Stimulated activated naive CD8-positive, alpha-beta T cell treated with anti-CD3 and anti-CD28 coated beads, Interleukin-15, amount 100 ng/mL, for 72 hours (primary cell): ENCODE measurements at regions not wholly inside any gene's neighbourhood (a gene's known extent, or its start where the extent isn't known, plus 50 kb on each side); places are given as distances from the start of the nearest gene placed in this dataset.

Experiments
- ATAC-seq: fragments of 150-1000 bp; cut with Tn5 transposase; 2 replicates; pipeline ENCODE4 v1.10.0; 2021; ENCODE audit warnings: mild to moderate bottlenecking, moderate library complexity
- DNase-seq, 2 donors: peaks; one replicate each; pipeline ENCODE4 v3.0.0; 2021 to 2022
- H3K27ac Mint-ChIP-seq, 2 donors: one replicate each; pipeline ENCODE4 v1.8.0; 2022; ENCODE audit warnings: mild to moderate bottlenecking in 2 of 2, mixed read lengths in 2 of 2, moderate library complexity in 2 of 2
- H3K27me3 Mint-ChIP-seq: one replicate; pipeline ENCODE4 v1.8.0; 2022; ENCODE audit warnings: mixed read lengths
- H3K4me1 Mint-ChIP-seq: one replicate; pipeline ENCODE4 v1.8.0; 2022; ENCODE audit warnings: mild to moderate bottlenecking, mixed read lengths
- H3K4me3 Mint-ChIP-seq, 2 donors: one replicate each; pipeline ENCODE4 v1.8.0; 2022; ENCODE audit warnings: mild to moderate bottlenecking in 2 of 2, mixed read lengths in 2 of 2, moderate library complexity in 1 of 2
- H3K9me3 Mint-ChIP-seq, 2 donors: one replicate each; pipeline ENCODE4 v1.8.0; 2022; ENCODE audit warnings: mixed read lengths in 2 of 2

DNA sequence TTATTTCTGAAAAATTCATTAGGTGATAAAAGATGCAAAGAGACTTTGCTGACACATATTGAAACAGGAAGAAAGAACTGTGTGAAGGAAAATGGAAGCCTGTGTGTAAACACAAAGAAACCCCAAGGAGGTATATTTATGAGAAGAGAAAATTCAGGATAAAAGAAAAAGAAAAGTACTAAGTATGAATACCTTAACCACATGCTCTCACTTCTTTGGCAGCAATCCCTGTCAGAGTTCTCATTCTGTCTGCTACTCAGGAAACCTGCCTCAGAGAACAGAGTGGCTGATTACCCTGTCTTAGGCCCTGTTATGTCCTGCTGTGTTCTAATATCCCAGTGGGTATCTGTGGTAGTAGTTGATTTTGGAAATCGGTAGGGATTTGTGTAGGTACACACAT lies 457.9 kb downstream of the TBC1D32 start:
- ATAC-seq, result no peak
- no peaks in the 10 kb centered on the region for H3K4me1 Mint-ChIP-seq
- H3K27me3 Mint-ChIP-seq, result no peaks in the 10 kb centered on the region
- DNase-seq, result no peak
- H3K4me3 Mint-ChIP-seq, result no peak overlapping the region
- H3K27ac Mint-ChIP-seq, result no peak overlapping the region
- peaks cover 0 to 5% of the 10 kb centered on the region in 2 donors for H3K9me3 Mint-ChIP-seq

DNA sequence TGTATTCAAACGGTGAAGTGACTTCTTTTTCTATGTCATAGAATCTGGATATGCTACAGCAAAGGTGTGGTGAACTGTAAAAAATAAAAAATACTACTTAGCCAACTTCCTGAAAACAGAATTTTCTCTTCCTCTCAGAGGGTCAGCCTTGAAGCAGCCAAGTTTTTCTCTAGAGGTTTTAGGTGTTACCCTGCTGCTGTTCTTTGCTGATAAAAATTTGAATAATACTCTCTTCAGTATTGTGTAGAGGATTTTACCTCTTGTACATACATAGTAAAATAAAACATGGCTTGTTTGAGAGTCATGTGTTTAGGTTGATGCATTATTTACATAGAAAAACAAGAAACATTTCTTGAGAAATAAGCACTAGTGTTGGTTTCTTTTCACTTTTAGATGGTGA lies 458.4 kb downstream of the TBC1D32 start:
- DNase-seq (no peak), ATAC-seq (no peak)
- H3K27ac Mint-ChIP-seq, result no peak overlapping the region
- H3K4me3 Mint-ChIP-seq, result no peak overlapping the region
- no peaks in the 10 kb centered on the region for H3K4me1 Mint-ChIP-seq
- no peaks in the 10 kb centered on the region for H3K27me3 Mint-ChIP-seq
- peaks cover 0 to 5% of the 10 kb centered on the region in 2 donors for H3K9me3 Mint-ChIP-seq

DNA sequence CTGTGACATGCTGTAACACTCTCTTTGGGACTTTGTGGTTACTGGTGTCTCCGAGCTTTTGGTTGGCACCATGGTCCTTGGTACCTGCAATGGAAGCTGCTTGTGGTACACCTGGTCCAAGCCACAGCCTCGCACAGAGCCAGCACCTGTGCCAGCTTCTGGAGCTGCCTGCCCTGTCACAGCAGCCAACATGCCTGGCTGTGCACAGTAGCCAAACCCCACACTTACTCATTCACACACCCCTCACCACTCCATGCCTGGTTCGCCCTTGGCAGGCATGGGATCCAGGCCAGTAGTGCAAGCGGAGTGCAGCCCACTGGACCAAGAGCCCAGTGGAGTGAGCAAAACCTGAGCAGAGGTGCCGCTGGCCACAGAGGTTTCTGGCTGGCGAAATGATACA lies 459.9 kb downstream of the TBC1D32 start:
- ATAC-seq (no peak), DNase-seq (no peak)
- Mint-ChIP-seq H3K27ac (no peak overlapping the region), H3K27me3 (no peaks in the 10 kb centered on the region), H3K4me1 (no peaks in the 10 kb centered on the region), H3K9me3 (peaks cover 0 to 5% of the 10 kb centered on the region in 2 donors), H3K4me3 (no peak overlapping the region)

DNA sequence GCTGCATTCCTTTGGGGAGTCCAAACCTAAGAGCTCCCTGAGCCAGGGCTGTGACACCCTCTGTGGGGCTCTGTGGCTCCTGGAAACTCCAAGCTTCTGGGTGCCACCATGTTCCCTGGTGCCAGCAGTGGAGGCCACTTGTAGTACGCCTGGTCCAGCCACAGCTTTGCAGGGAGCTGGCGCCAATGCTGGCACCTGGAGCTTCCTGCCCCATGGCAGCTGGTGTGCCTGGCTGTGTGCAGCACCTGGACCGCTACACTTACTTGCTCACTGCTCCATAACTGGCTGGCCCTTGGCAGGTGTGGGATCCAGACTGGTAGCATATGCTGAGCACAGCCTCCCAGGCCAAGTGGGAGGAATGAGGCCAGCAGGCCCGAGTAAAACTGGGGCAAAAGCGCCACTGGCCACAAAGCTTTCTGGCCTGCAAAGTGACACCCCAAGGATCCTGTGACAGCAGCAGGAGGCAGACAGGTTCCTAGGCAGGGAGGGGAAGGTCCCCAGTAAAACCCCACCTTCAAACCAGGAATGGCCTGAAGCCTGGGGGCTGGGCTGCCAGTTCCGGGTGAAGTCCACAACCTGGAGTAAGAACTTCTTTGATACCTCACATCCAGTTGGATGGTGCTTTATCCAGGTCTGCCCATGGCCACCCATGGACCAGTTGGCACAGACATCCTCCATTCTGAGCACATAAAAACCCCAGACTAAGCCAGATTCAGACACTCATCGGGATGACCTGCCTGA lies 461.0 kb downstream of the TBC1D32 start:
- H3K27ac Mint-ChIP-seq, result no peak overlapping the region
- no peaks in the 10 kb centered on the region for H3K4me1 Mint-ChIP-seq
- no peak for DNase-seq
- no peak for ATAC-seq
- peaks cover 0 to 5% of the 10 kb centered on the region in 2 donors for H3K9me3 Mint-ChIP-seq
- H3K27me3 Mint-ChIP-seq, result no peaks in the 10 kb centered on the region
- no peak overlapping the region for H3K4me3 Mint-ChIP-seq

DNA sequence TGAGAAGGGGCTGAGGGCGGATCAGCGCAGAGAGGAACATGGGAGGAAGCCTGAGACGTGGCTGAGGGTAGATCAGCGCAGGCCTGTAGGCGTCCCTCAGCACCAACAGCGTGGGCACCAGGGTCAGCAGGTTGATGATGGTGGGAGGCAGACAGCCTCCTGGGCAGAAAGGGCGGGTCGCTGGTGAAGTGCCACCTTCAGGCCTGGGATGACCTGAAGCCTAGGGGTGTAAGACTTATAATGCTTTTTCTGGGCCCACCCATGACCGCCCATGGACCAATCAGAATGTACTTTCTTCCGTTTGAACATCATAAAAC lies 462.1 kb downstream of the TBC1D32 start:
- Mint-ChIP-seq H3K4me3 (no peak overlapping the region), H3K4me1 (no peaks in the 10 kb centered on the region), H3K9me3 (no peaks in the 10 kb centered on the region), H3K27ac (no peak overlapping the region), H3K27me3 (no peaks in the 10 kb centered on the region)
- ATAC-seq (no peak), DNase-seq (no peak)

DNA sequence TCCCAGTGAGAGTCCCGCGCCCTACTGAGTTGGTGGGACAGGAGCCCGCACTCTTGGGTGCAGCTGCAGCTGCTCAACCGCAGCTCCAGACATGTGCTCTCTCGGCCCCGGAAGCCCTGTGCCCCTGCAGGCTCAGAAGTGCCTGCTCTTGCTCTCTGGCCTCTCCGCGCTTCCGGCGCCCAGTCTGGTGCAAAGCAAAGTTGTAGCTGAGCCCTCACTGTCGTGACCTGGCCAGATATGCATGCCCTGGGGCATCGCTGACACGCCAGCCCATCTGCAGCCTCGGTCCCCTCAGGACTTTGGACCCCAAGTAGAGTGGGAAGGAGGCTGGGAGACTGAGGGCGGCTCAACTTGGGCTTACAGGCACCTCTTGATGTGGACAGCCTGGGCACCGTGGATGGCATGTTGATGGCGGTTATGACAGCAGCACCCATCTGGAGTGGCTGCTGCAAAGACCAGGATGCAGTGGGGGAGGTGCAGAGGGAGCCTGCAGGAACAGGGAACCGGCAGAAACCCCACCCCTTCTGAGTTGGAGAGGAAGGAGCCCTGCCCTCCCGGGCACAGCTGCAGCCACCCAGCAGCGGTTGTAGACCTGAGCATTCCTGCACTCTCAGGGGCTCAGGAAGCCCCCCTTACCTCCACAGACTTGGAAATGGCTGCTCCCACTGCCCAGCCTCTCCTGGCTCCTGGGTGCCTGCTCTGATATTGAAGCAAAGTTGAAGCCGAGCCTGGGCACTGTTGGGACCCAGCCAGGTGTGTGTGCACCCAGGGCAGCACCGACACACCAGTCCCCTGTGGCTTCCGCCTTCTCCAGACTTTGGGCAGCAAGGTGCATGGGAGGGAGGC lies 462.6 kb downstream of the TBC1D32 start:
- H3K4me1 Mint-ChIP-seq, result no peaks in the 10 kb centered on the region
- peak; percentile 40 for ATAC-seq
- no peak overlapping the region for H3K4me3 Mint-ChIP-seq
- no peak for DNase-seq
- H3K27me3 Mint-ChIP-seq, result no peaks in the 10 kb centered on the region
- no peak overlapping the region for H3K27ac Mint-ChIP-seq
- no peaks in the 10 kb centered on the region for H3K9me3 Mint-ChIP-seq

DNA sequence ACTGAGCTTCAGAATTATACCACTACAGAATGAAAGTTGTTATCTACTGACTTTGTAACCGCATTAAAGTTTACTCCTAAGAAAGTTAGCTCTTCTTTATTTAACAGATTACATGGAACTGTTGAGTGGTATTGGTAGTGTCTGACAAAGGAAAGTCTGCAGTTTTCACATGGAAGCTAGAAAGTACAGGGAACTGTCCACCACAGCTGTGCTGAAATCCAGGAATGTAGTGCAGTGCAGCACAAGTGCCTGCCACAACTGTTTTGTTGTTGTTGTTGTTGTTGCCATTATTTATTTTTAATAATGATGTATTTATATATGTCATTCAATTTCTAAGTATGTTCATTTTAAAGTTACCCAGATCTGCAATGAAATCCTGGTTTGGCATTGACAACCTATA lies 464.9 kb downstream of the TBC1D32 start:
- no peaks in the 10 kb centered on the region for H3K27me3 Mint-ChIP-seq
- no peaks in the 10 kb centered on the region for H3K9me3 Mint-ChIP-seq
- ATAC-seq (no peak), DNase-seq (no peak)
- H3K4me1 Mint-ChIP-seq, result no peaks in the 10 kb centered on the region
- no peak overlapping the region for H3K4me3 Mint-ChIP-seq
- no peak overlapping the region for H3K27ac Mint-ChIP-seq

DNA sequence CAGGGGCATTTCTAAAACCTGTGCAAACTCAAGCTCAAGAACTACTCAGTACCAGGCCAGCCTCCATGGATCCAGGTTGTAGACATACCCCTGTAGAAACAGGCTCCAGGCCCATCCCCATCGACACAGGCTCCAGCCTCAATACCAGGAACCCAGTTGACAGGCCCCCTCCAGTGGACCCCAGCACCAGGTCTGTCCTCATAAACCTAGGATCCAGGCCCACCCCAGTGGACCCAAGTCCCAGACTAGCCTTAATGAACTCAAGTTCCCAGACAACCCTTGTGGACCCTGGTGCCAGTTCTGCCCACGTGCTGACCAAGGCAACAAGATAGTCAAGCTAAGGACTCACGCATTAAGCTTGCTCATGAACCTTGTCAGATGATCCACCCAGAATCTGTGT lies 476.9 kb downstream of the TBC1D32 start:
- no peak overlapping the region for H3K27ac Mint-ChIP-seq
- ATAC-seq (no peak), DNase-seq (no peak)
- H3K4me1 Mint-ChIP-seq, result no peaks in the 10 kb centered on the region
- H3K9me3 Mint-ChIP-seq, result peaks cover 7 to 9% of the 10 kb centered on the region in 2 donors
- H3K4me3 Mint-ChIP-seq, result no peak overlapping the region
- H3K27me3 Mint-ChIP-seq, result no peaks in the 10 kb centered on the region

DNA sequence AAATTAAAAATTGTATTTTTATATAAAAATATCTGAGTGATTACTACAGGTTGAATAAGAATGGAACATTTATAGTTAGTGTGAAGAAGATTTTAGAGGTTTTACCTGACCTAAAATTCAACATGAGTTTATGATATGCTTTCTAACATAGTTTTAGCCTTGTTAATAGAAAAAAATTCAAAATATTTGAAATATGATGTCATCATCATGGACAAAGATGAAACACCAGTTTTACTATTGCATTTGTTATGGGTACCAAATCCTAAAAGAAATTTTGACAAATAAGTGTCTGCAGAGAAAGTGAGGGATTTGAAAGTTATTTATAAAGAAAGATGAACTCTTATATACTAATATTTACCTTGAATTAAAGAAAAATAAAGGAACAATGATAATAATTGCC lies 479.7 kb downstream of the TBC1D32 start:
- DNase-seq (no peak), ATAC-seq (no peak)
- no peaks in the 10 kb centered on the region for H3K27me3 Mint-ChIP-seq
- H3K27ac Mint-ChIP-seq, result no peak overlapping the region
- H3K4me1 Mint-ChIP-seq, result no peaks in the 10 kb centered on the region
- H3K9me3 Mint-ChIP-seq, result peaks cover 7 to 9% of the 10 kb centered on the region in 2 donors
- H3K4me3 Mint-ChIP-seq, result no peak overlapping the region

DNA sequence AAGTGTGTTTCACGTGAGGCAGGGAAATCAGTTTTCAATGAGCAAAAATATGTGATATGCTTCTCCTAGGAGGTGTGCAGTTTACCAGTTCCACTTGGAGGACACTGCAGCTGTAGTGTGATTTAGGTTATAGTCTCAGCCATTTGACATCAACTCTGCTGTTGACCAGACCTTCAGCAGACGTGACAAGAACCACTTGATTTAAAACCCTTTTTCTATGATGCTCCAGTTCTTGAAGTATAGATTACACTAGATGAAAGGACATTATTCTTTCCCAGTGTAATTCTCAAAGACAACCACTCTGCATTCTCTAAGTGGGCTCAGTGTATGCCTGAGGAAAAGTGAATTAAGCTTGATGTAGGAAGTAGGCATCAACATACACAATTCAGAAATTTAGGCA lies 480.8 kb downstream of the TBC1D32 start:
- peaks cover 5 to 9% of the 10 kb centered on the region in 2 donors for H3K9me3 Mint-ChIP-seq
- no peaks in the 10 kb centered on the region for H3K27me3 Mint-ChIP-seq
- H3K4me3 Mint-ChIP-seq, result no peak overlapping the region
- H3K27ac Mint-ChIP-seq, result no peak overlapping the region
- no peaks in the 10 kb centered on the region for H3K4me1 Mint-ChIP-seq
- no peak for DNase-seq
- no peak for ATAC-seq

DNA sequence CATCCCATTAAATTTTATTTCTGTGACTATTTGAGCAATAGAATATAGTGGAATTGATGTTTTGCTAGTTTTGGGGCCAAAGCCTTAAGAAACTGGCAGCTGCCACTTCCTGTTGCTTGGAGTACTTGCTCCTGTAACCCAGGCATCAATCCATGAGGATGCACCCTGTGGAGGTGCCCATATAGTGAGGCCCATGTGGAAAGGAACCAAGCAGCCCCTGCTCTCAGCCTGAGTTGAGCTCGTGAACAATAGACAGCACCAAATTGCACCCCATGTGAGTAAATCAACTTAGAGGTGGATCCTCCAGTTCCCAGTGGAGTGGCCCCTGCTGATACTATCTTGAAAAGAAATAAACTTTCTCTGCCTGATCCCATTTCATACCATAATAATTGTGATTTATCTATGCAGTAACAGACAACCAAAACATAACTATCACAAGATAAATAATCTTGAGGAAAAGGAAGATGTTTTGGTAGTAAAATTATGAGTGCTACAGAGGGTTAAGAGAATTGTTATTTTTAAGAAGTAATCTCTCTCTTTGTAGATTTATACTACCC lies 481.9 kb downstream of the TBC1D32 start:
- Mint-ChIP-seq H3K9me3 (peaks cover 0 to under 1% of the 10 kb centered on the region in 2 donors), H3K4me1 (no peaks in the 10 kb centered on the region), H3K4me3 (no peak overlapping the region)

DNA sequence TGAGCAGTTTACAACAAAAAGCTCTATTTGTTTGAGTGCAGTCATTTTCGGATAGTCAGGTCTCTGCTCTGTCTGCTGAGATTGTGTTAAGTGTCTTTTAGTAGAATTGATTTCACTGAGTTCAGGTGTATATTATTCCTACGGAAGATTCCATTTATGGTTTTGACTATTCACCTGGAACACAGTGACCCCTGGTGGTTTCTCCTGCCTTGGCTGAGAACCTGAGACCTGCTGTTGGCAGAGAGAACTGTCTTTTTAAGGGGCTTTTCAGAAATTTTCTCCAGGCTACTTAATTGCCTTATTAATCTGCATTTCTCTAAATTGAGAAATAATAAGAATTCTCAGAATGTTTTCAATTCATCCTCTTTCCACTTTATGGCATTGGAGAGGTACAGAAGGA lies 508.0 kb downstream of the TBC1D32 start:
- no peaks in the 10 kb centered on the region for H3K4me1 Mint-ChIP-seq
- ATAC-seq (no peak), DNase-seq (no peak)
- H3K27ac Mint-ChIP-seq, result no peak overlapping the region
- H3K9me3 Mint-ChIP-seq, result peaks cover 0 to 4% of the 10 kb centered on the region in 2 donors
- H3K27me3 Mint-ChIP-seq, result no peaks in the 10 kb centered on the region
- H3K4me3 Mint-ChIP-seq, result no peak overlapping the region

More for the DNA sequence above, 481.9 kb downstream of the TBC1D32 start:
- Mint-ChIP-seq H3K27me3 (no peaks in the 10 kb centered on the region), H3K27ac (no peak overlapping the region)
- no peak for ATAC-seq
- no peak for DNase-seq

DNA sequence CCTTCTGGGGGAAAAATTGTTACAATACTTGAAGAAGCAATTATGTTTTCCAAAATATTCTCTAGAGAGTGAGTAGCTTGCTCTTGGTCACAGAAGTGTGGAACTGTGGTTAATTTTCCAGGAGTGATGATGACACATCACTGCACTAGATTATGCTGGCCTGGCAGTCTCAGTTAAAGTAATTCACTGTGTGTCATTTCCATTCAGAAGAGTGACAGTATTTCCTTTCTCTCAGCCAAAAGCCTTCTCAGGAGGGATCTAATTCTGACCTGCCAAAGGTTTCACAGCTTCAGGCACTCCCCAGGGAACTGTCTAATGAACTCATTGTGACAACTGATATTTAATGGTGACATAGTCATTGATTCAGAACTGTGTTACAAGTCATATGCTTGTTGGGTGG lies 517.5 kb downstream of the TBC1D32 start:
- H3K27me3 Mint-ChIP-seq, result no peaks in the 10 kb centered on the region
- H3K9me3 Mint-ChIP-seq, result peaks cover 6 to 30% of the 10 kb centered on the region in 2 donors
- no peak overlapping the region for H3K27ac Mint-ChIP-seq
- no peak overlapping the region for H3K4me3 Mint-ChIP-seq
- ATAC-seq, result no peak
- no peak for DNase-seq
- H3K4me1 Mint-ChIP-seq, result no peaks in the 10 kb centered on the region

DNA sequence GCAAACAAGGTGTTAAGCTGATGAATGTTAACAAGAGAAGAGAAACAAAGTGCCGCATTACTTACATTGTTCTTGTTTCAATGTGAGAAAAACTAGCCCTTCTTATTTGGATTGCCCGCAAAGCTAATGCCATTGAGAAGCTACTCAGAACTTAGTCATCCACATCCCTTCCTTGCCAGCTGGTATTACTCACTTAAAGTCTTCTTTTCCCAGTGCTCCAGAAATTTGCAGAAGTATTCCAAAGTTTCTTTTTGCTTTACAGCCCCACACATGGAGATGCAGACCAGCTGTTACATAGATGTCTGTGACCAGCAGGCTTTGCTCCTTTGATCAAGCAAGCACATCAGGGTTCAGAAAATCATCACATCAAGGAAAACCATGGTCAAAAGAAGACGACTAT lies 529.0 kb downstream of the TBC1D32 start:
- Mint-ChIP-seq H3K9me3 (no peaks in the 10 kb centered on the region), H3K27ac (no peak overlapping the region), H3K27me3 (no peaks in the 10 kb centered on the region), H3K4me1 (no peaks in the 10 kb centered on the region), H3K4me3 (no peak overlapping the region)
- DNase-seq, result no peak
- no peak for ATAC-seq

DNA sequence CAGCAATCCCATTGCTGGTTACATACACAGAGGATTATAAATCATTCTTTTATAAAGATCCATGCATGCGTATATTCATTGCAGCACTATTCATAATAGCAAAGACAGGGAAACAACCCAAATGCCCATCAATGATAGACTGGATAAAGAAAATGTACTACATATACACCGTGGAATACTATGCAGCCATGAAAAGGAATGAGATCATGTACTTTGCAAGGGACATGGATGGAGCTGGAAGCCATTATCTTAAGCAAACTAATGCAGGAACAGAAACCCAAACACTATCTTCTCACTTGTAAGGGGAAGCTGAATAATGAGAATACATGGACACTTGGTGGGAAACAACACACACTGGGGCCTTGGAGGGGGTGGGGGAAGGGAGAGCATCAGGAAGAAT lies 529.7 kb downstream of the TBC1D32 start:
- Mint-ChIP-seq H3K4me1 (no peaks in the 10 kb centered on the region), H3K4me3 (no peak overlapping the region), H3K9me3 (no peaks in the 10 kb centered on the region), H3K27ac (no peak overlapping the region), H3K27me3 (no peaks in the 10 kb centered on the region)
- DNase-seq (no peak), ATAC-seq (no peak)

DNA sequence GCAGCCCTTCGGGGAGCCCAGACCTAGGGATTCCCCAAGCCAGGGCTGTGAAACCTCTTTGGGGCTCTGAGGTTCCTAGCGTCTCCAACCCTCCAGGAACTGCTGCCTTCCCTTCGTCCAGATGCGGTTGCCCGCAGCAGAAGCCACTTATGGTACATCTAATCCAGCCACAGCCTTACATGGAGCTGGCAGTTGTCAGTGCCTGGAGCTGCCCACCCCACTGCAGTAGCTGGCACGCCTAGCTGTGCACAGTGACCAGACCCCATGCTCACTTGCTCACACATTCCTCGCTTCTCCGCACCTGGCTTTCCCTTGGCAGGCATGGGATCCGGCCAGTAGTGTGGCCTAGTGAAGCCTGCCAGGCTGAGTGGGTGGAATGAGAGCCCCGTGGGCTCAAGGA lies 547.6 kb downstream of the TBC1D32 start:
- DNase-seq, result no peak
- Mint-ChIP-seq H3K27me3 (no peaks in the 10 kb centered on the region), H3K9me3 (no peaks in the 10 kb centered on the region), H3K4me1 (no peaks in the 10 kb centered on the region), H3K27ac (no peak overlapping the region), H3K4me3 (no peak overlapping the region)
- no peak for ATAC-seq
